ENCODE measurements at regions not wholly inside any gene's neighbourhood (a gene's known extent, or its start where the extent isn't known, plus 50 kb on each side); places are given as distances from the start of the nearest gene placed in this dataset.

GRCh38 chr1:185574139-185574875, 159.9 kb upstream of the HMCN1 start:
- no peak for DNase-seq

- no peak for DNase-seq
Measured at GRCh38 chr1:185573677-185574076, 160.5 kb upstream of the HMCN1 start.

GRCh38 chr1:185573162-185573561, 161.0 kb upstream of the HMCN1 start:
- DNase-seq, result no peak

- DNase-seq, result no peak
Measured at GRCh38 chr1:185570962-185571361, 163.2 kb upstream of the HMCN1 start.

GRCh38 chr1:185568155-185569123, 165.8 kb upstream of the HMCN1 start:
- DNase-seq, result no peak

GRCh38 chr1:185567440-185567839, 166.8 kb upstream of the HMCN1 start:
- no peak for DNase-seq

GRCh38 chr1:185566995-185567394, 167.2 kb upstream of the HMCN1 start:
- DNase-seq, result peak; percentile 9

GRCh38 chr1:185565302-185565701, 168.9 kb upstream of the HMCN1 start:
- no peak for DNase-seq

- DNase-seq, result no peak
Measured at GRCh38 chr1:185564816-185565215, 169.4 kb upstream of the HMCN1 start.

- no peak for DNase-seq
Measured at GRCh38 chr1:185562461-185563359, 171.5 kb upstream of the HMCN1 start.

- no peak for DNase-seq
Measured at GRCh38 chr1:185561629-185562028, 172.6 kb upstream of the HMCN1 start.

GRCh38 chr1:185560760-185561159, 173.4 kb upstream of the HMCN1 start:
- DNase-seq, result no peak

GRCh38 chr1:185559684-185560331, 174.4 kb upstream of the HMCN1 start:
- DNase-seq, result no peak

GRCh38 chr1:185559151-185559550, 175.0 kb upstream of the HMCN1 start:
- no peak for DNase-seq

GRCh38 chr1:185556561-185556960, 177.6 kb upstream of the HMCN1 start:
- DNase-seq, result no peak

- DNase-seq, result no peak
Measured at GRCh38 chr1:185555743-185556142, 178.4 kb upstream of the HMCN1 start.

GRCh38 chr1:185551008-185551407, 183.2 kb upstream of the HMCN1 start:
- no peak for DNase-seq

- DNase-seq, result no peak
Measured at GRCh38 chr1:185549906-185550305, 184.3 kb upstream of the HMCN1 start.

GRCh38 chr1:185546029-185546428, 188.2 kb upstream of the HMCN1 start:
- no peak for DNase-seq

GRCh38 chr1:185541871-185542301, 192.3 kb upstream of the HMCN1 start:
- DNase-seq, result no peak

GRCh38 chr1:185540295-185540694, 193.9 kb upstream of the HMCN1 start:
- no peak for DNase-seq

GRCh38 chr1:185539277-185539943, 194.8 kb upstream of the HMCN1 start:
- no peak for DNase-seq
